Transverse colon (tissue), 3 donors: ENCODE measurements at regions not wholly inside any gene's neighbourhood (a gene's known extent, or its start where the extent isn't known, plus 50 kb on each side); places are given as distances from the start of the nearest gene placed in this dataset.

Source experiments
- POLR2A ChIP-seq: fragments of 450-650 bp; IDR thresholded peaks from one replicate; pipeline ENCODE4 v1.6.1; 2016; ENCODE audit warnings: antibody characterized with exemption, mild to moderate bottlenecking, moderate library complexity
- TF ChIP-seq, protein P1 (sequence below), 5 experiments: fragments of 200-600 bp in 3 of 5; fragments of 450-650 bp in 2 of 5; sonication (generic) in 3 of 5; IDR thresholded peaks; 1 replicate in 2 of 5; 2 replicates in 3 of 5; pipeline ENCODE4 v1.5.1; 2016 to 2017; ENCODE audit warnings: antibody characterized with exemption in 5 of 5, inconsistent platforms in 3 of 5, mild to moderate bottlenecking in 2 of 5, moderate library complexity in 1 of 5

DNA sequence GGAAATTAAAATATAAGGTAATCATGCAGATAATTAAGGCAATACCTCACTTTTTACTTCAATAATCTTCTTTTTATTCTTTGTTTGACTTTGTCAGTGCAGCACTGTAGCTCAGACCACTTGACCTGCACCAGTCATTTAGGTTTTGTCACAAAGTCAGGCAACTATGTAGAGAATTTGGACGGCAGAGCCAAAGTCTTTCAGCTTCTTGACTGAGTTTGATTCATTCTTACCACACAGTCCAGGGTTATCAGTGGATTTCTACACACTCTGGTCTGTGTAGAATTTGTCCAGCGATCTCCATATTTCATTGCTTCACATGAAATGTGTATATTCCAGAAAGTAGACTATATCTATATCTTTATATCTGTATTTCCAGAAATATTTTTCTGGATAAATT is 107.3 kb downstream of the TFAP2B start:
- TF ChIP-seq, protein P1, sequence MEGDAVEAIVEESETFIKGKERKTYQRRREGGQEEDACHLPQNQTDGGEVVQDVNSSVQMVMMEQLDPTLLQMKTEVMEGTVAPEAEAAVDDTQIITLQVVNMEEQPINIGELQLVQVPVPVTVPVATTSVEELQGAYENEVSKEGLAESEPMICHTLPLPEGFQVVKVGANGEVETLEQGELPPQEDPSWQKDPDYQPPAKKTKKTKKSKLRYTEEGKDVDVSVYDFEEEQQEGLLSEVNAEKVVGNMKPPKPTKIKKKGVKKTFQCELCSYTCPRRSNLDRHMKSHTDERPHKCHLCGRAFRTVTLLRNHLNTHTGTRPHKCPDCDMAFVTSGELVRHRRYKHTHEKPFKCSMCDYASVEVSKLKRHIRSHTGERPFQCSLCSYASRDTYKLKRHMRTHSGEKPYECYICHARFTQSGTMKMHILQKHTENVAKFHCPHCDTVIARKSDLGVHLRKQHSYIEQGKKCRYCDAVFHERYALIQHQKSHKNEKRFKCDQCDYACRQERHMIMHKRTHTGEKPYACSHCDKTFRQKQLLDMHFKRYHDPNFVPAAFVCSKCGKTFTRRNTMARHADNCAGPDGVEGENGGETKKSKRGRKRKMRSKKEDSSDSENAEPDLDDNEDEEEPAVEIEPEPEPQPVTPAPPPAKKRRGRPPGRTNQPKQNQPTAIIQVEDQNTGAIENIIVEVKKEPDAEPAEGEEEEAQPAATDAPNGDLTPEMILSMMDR (IDR thresholded peaks at IDR 0.05) = no peak
- no peak for TF ChIP-seq POLR2A
